Chondrocyte (in vitro differentiated cells): ENCODE measurements at regions not wholly inside any gene's neighbourhood (a gene's known extent, or its start where the extent isn't known, plus 50 kb on each side); places are given as distances from the start of the nearest gene placed in this dataset.
"Not testable (repeated sequence)": the region's sequence is repeated elsewhere in the genome, so short reads cannot be mapped to it uniquely, and the experiment has no call there.

Source experiments
- DNase-seq: peaks from one replicate; pipeline ENCODE4 v3.0.0; 2021; ENCODE audit warnings: mixed read lengths, low spot score
- H3K27ac Mint-ChIP-seq: one replicate; pipeline ENCODE4 v1.8.0; 2021; ENCODE audit warnings: mild to moderate bottlenecking, moderate library complexity, mixed read lengths; ENCODE audit not compliant: unreplicated experiment
- H3K27me3 Mint-ChIP-seq: 2 replicates; pipeline ENCODE4 v1.8.0; 2021; ENCODE audit warnings: low read depth, mixed read lengths
- H3K36me3 Mint-ChIP-seq: 2 replicates; pipeline ENCODE4 v1.8.0; 2021; ENCODE audit warnings: low read depth, mixed read lengths
- H3K4me1 Mint-ChIP-seq: 2 replicates; pipeline ENCODE4 v1.8.0; 2021; ENCODE audit warnings: low read depth, mild to moderate bottlenecking, mixed read lengths
- H3K4me3 Mint-ChIP-seq: one replicate; pipeline ENCODE4 v1.8.0; 2021; ENCODE audit warnings: mild to moderate bottlenecking, moderate library complexity, mixed read lengths; ENCODE audit not compliant: unreplicated experiment
- H3K9me3 Mint-ChIP-seq: 2 replicates; pipeline ENCODE4 v1.8.0; 2021; ENCODE audit warnings: low read depth, mixed read lengths

- H3K36me3 Mint-ChIP-seq, DNase-seq, H3K4me1 Mint-ChIP-seq, H3K27me3 Mint-ChIP-seq, H3K9me3 Mint-ChIP-seq, H3K27ac Mint-ChIP-seq, H3K4me3 Mint-ChIP-seq: not testable (repeated sequence)
Measured at GRCh38 chr15:22178438-22178837, 98.1 kb downstream of the OR4M2 start.

GRCh38 chr15:22179043-22179442 is 98.7 kb downstream of the OR4M2 start:
- H3K27me3 Mint-ChIP-seq, H3K4me1 Mint-ChIP-seq, H3K27ac Mint-ChIP-seq, H3K4me3 Mint-ChIP-seq, H3K9me3 Mint-ChIP-seq, DNase-seq, H3K36me3 Mint-ChIP-seq: not testable (repeated sequence)

DNA sequence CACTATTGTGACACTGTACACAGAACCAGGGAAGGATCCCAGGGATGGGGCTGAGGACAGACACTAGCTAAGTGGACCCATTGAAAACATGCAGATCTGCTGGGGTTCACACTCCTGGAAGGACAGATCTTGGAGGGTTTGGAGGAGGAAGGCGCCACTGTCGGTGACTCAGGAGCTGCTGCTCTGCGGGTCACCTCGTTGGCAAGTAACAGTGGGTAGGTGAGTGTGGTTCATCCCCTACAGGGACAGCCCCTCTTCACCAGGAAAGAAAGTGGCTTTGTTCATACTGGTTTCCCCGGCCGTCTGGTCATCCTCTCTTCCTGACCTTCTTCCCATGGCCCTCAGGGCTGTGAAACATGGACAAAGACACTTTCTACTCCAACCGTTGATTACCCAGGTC is 100.3 kb downstream of the OR4M2 start:
- not testable (repeated sequence) for H3K9me3 Mint-ChIP-seq, H3K27ac Mint-ChIP-seq, H3K4me3 Mint-ChIP-seq, H3K36me3 Mint-ChIP-seq, DNase-seq, H3K4me1 Mint-ChIP-seq, H3K27me3 Mint-ChIP-seq

DNA sequence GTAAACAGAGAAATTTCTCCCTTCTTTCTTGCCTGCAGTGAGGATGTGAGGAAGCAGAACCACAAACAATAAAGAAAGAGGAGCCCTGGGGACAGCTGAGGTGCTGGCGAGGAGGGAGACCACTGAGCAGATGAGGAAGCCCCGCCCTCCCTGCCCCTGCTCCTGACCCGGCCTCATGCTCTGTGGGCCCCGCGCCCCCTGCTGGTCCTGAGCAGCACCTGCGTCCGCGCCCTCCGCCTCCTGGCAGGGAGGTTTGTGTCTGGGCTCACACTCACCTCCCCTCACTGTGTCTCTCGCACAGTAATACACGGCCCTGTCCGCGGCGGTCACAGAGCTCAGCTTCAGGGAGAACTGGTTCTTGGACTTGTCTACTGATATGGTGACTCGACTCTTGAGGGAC is 104.4 kb downstream of the OR4M2 start:
- not testable (repeated sequence) for H3K9me3 Mint-ChIP-seq, H3K4me1 Mint-ChIP-seq, H3K36me3 Mint-ChIP-seq, H3K4me3 Mint-ChIP-seq, H3K27ac Mint-ChIP-seq, DNase-seq, H3K27me3 Mint-ChIP-seq

- H3K36me3 Mint-ChIP-seq, H3K27ac Mint-ChIP-seq, H3K27me3 Mint-ChIP-seq, H3K9me3 Mint-ChIP-seq, H3K4me1 Mint-ChIP-seq, DNase-seq, H3K4me3 Mint-ChIP-seq: not testable (repeated sequence)
Measured at GRCh38 chr15:22186846-22187532, 106.7 kb downstream of the OR4M2 start.

GRCh38 chr15:22191818-22192217 is 111.5 kb downstream of the OR4M2 start:
- H3K36me3 Mint-ChIP-seq, H3K9me3 Mint-ChIP-seq, H3K27me3 Mint-ChIP-seq, H3K4me3 Mint-ChIP-seq, H3K4me1 Mint-ChIP-seq, H3K27ac Mint-ChIP-seq, DNase-seq: not testable (repeated sequence)

DNA sequence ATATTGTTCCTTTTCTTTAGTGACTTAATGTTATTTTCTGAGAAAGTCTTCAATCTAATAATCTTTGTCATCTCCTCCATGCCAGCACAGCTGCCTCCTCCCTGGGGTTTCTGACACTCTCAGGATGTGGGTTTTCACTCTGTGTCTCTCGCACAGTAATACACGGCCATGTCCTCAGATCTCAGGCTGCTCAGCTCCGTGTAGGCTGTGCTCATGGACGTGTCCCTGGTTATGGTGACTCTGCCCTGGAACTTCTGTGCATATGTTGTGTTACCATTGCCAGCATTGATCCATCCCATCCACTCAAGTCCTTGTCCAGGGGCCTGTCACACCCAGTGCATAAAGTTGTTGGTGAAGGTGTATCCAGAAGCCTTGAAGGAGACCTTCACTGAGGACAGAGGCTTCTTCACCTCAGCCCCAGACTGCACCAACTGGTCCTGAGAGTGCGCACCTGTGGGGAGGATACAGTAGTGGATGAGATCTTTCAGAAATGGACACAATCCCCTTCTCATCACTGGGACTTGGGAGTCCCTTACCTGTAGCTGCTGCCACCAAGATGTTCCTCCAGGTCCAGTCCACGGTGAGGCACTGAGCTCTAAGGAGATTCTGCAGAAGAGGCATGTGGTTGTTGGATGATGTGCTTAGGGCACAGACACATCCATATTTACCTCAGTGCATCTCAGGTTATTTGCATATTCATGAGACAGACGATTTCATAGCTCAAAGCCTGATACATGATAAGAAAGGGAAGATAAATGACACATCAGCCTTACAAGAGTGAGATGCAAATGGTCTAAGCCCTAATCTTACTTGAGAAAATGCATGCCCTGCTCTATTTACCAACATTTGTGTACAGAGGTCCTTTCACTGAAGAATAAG is 114.7 kb downstream of the OR4M2 start:
- not testable (repeated sequence) for H3K27ac Mint-ChIP-seq

GRCh38 chr15:22196423-22196822 is 116.1 kb downstream of the OR4M2 start:
- not testable (repeated sequence) for H3K36me3 Mint-ChIP-seq, H3K9me3 Mint-ChIP-seq, H3K27ac Mint-ChIP-seq, H3K4me3 Mint-ChIP-seq, H3K27me3 Mint-ChIP-seq, H3K4me1 Mint-ChIP-seq, DNase-seq

More for the DNA sequence above, 114.7 kb downstream of the OR4M2 start:
- not testable (repeated sequence) for H3K9me3 Mint-ChIP-seq, H3K27me3 Mint-ChIP-seq, DNase-seq, H3K36me3 Mint-ChIP-seq, H3K4me1 Mint-ChIP-seq, H3K4me3 Mint-ChIP-seq

- H3K27ac Mint-ChIP-seq, H3K4me1 Mint-ChIP-seq, DNase-seq, H3K4me3 Mint-ChIP-seq, H3K36me3 Mint-ChIP-seq, H3K9me3 Mint-ChIP-seq, H3K27me3 Mint-ChIP-seq: not testable (repeated sequence)
Measured at GRCh38 chr15:22200417-22200816, 120.1 kb downstream of the OR4M2 start.

GRCh38 chr15:22201993-22202659 is 121.8 kb downstream of the OR4M2 start:
- H3K27me3 Mint-ChIP-seq, H3K4me3 Mint-ChIP-seq, H3K9me3 Mint-ChIP-seq, H3K36me3 Mint-ChIP-seq, H3K4me1 Mint-ChIP-seq, H3K27ac Mint-ChIP-seq, DNase-seq: not testable (repeated sequence)

- not testable (repeated sequence) for H3K4me3 Mint-ChIP-seq, H3K27ac Mint-ChIP-seq, H3K9me3 Mint-ChIP-seq, H3K4me1 Mint-ChIP-seq, H3K36me3 Mint-ChIP-seq, DNase-seq, H3K27me3 Mint-ChIP-seq
Measured at GRCh38 chr15:22203208-22203607, 122.9 kb downstream of the OR4M2 start.

GRCh38 chr15:22209086-22209485 is 128.8 kb downstream of the OR4M2 start:
- not testable (repeated sequence) for H3K27ac Mint-ChIP-seq, H3K4me3 Mint-ChIP-seq, H3K9me3 Mint-ChIP-seq, DNase-seq, H3K4me1 Mint-ChIP-seq, H3K27me3 Mint-ChIP-seq, H3K36me3 Mint-ChIP-seq
